ENCODE measurements at regions not wholly inside any gene's neighbourhood (a gene's known extent, or its start where the extent isn't known, plus 50 kb on each side); places are given as distances from the start of the nearest gene placed in this dataset.
"Not testable (repeated sequence)": the region's sequence is repeated elsewhere in the genome, so short reads cannot be mapped to it uniquely, and the experiment has no call there.

DNA sequence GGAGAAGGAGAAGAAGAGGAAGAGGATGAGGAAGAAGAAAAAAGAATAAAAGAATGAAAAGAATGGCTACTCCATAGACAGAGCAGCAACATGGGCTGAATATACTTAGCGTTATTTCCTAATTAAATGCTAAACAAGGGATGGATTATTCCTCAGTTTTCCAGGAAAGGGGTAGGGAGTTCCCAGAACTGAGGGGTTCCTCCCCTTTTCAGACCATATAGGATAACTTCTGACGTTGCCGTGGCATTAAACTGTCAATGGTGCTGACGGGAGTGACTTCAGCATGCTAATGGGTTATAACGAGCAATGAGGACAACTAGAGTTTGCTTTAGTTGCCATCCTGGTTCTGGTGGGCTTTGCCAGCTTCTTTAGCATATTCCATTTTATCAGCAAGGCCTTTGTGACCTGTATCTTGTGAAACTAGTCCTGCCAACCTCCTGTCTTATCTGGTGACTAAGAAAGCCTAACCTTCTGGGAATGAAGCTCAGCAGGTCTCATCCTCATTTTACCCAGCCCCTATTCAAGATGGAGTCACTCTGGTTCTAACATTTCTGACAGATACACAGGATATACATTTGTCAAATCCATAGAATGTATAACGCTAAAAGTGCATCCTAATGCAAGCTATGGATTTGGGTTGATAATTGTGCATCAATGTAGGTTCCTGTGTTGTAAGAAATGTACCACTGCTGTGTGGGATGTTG, 152.3 kb downstream of the MAIP1 start:
- DNase-seq, result no peak

- no peak for DNase-seq
These were observed 154.0 kb downstream of the MAIP1 start for GRCh38 chr2:200109421-200109820.

- DNase-seq, result no peak
These were observed 155.0 kb downstream of the MAIP1 start for GRCh38 chr2:200110381-200110780.

GRCh38 chr2:200113016-200113799, 157.8 kb downstream of the MAIP1 start:
- DNase-seq, result not testable (repeated sequence)

GRCh38 chr2:200119236-200119635, 163.9 kb downstream of the MAIP1 start:
- DNase-seq, result no peak

GRCh38 chr2:200121931-200122330, 166.5 kb downstream of the MAIP1 start:
- no peak for DNase-seq

DNA sequence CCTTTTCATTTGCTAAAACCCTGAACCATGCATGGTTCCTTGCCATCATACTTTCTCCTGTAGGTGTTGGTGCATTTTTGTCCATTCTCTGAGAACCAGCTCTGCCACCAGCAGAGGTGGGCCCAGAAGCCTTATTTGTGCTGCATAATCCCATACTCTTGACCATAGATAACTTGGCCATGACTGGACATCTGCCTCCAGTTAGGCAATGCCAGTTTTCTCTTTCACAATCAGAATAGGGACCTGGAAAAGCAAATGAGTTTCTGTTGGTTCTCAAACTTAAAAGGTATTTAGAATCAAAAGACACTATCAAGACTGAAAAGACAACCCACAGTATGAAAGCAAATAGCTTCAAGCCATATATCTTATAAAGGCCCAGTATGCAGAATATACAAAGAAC, 167.3 kb downstream of the MAIP1 start:
- DNase-seq, result no peak

GRCh38 chr2:200124665-200125368, 169.4 kb downstream of the MAIP1 start:
- DNase-seq, result not testable (repeated sequence)

GRCh38 chr2:200125444-200126284, 170.3 kb downstream of the MAIP1 start:
- DNase-seq, result no peak

DNA sequence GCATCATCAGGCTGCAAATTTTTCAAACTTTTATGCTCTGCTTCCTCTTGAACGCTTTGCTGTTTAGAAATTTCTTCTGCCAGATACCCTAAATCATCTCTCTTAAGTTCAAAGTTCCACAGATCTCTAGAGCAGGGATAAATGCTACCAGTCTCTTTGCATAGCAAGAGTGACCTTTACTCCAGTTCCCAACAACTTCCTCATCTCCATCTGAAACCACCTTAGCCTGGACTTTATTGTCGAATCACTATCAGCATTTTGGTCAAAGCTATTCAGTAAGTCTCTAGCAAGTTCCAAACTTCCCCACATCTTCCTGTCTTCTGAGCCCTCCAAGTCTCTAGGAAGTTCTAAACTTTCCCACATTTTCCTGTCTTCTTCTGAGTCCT, 170.9 kb downstream of the MAIP1 start:
- DNase-seq, result not testable (repeated sequence)

DNA sequence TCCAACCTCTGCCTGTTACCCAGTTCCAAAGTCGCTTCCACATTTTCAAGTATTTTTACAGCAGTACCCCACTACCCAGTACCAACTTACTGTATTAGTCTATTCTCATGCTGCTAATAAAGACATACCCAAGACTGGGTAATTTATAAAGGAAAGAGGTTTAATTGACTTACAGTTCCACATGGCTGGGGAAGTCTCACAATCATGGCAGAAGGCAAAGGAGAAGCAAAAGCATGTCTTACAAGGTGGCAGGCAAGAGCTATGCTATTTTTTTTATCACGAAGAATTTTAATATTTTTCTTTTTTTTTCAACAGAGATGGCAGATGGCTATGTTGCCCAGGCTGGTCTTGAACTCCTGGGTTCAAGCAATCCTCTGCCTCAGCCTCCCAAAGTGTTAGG, 171.3 kb downstream of the MAIP1 start:
- DNase-seq, result not testable (repeated sequence)

DNA sequence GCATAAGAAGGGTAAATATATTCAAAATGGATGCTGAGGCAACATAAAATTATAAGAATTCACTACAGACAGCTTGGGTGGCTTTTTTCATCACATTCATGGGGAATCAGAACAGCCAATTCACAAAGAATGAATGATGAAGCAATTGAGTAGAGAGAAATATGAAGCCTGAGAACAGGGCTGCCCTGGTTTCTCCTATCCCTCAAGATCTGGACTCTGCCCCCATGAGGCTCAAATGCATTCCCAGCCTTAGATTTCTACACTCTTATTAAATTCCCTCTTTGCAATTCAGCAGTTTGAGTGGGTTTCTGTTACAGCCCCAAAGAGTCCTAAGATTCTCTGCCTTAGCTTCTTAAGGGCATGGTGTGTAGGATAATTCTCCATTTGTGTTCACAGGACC, 172.5 kb downstream of the MAIP1 start:
- no peak for DNase-seq

DNA sequence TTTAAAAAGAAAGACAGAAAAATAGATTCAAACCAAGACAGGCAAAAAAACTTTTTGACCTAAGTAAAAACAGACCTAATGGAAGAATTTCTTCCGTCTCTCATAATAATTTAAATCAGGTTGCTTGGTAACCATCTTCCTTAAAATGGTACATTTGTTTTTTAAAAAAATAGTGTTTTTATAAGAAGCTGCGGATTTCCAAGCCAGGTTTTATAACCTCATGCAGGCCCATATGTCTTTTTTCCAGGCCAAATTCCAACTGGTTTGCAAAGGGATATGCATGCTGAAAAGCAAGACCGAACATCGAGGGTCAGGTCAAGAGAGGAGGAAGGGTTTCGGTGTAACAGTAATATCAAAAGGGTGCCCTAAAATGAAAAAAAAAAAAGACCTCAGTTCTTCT, 172.9 kb downstream of the MAIP1 start:
- no peak for DNase-seq

GRCh38 chr2:200129721-200130462, 174.5 kb downstream of the MAIP1 start:
- no peak for DNase-seq

- no peak for DNase-seq
These were observed 175.4 kb downstream of the MAIP1 start for GRCh38 chr2:200130762-200131166.

- DNase-seq, result no peak
These were observed 175.2 kb upstream of the SPATS2L start for GRCh38 chr2:200131307-200131706.

GRCh38 chr2:200135082-200135481, 171.4 kb upstream of the SPATS2L start:
- DNase-seq, result no peak

DNA sequence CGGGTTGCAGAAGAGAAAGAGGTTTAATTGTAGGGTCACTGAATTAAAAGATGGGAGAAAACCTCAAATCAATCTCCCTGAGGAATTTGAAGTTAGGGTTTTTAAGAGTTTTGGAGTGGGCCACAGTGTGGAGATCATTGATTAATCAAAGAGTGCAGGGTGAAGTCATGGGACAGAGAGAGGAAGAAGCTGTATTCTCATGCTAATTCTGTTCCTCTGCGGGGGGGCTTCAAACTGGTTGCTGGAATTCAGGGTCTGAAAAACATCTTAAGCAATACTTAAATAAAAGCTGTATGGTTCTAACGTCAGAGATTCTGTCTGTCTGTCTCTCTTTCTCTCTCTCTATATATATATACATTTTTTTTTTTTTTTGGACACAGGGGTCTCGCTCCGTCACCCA, 169.8 kb upstream of the SPATS2L start:
- DNase-seq, result no peak

- DNase-seq, result no peak
These were observed 169.2 kb upstream of the SPATS2L start for GRCh38 chr2:200137271-200137670.

- DNase-seq, result no peak
These were observed 168.8 kb upstream of the SPATS2L start for GRCh38 chr2:200137691-200138090.

GRCh38 chr2:200138391-200139124, 167.9 kb upstream of the SPATS2L start:
- DNase-seq, result no peak

All from NCI-H82 (cell line).